Islet precursor cell (in vitro differentiated cells): ENCODE measurements at regions not wholly inside any gene's neighbourhood (a gene's known extent, or its start where the extent isn't known, plus 50 kb on each side); places are given as distances from the start of the nearest gene placed in this dataset.

Experiments used
- DNase-seq: peaks from one replicate; pipeline ENCODE4 v3.0.0-alpha.2; 2018

DNA sequence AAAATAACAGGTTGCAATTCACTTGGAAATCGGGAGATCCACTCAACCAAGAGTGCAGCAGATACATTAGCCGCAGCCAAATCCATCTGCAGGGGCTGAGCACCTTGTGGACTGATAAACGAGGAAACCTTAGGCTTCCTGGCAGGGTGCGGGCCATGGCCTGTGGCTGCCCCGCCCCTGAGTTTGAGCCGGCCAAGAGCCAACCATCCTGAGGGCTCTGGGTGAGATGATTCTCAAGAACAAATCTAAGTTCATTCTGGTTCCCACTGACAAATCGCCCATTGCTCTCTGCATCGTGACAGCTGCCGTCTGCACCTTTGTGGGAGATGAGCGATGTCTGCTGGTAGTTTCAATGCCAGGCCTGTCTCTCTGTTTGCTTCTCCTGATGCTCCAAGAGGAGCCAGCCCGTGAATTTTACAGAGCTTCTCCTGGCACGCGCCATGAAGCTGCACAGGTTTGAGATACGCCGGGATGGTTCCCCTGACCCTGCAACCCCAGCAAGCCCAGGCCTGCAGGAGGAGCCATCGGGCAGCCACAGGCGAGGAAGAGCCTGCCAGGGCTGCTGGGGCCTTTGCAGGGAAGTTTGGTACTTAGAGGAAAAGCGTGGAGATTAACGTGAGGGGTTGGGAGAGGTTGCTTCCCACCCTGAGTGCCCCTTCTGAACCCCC lies 154.0 kb downstream of the OLFM1 start:
- no peak for DNase-seq

DNA sequence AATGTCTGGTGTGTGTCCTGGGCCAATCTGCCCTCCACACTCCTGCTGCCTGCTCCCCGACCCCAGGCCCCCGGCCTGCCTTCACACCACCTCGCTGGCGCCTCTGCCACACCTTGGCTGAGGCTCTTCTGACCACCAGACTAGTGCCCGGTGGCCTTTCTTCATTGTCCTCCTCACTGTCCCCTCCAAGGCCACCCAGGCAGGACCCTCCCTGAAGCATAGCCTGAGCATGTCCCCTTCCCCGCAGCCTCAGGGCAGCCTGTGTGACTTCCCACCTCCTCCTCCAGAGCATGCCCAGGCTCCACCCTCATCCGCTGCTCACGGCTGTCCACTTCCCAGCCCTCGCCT lies 154.6 kb downstream of the OLFM1 start:
- no peak for DNase-seq

DNA sequence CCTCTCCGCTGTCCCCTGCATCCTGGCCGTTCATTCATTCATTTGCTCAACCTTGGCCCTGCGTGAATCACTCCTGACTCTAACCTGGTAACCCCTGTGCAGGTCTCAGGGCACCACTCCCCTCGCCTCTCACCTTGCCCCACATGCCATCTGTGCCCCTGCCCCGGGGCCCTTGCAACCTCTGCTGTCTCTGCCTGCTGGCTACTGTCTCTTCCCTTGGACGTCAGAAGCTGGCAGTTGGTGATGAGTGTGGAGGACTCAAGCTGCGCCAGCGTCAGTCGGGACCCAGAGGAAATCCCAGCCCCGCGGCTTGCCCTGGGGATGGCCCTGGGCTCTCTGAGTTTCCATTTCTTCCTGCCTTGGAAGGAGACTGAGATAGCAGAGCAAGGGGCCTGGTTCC lies 154.9 kb downstream of the OLFM1 start:
- no peak for DNase-seq

DNA sequence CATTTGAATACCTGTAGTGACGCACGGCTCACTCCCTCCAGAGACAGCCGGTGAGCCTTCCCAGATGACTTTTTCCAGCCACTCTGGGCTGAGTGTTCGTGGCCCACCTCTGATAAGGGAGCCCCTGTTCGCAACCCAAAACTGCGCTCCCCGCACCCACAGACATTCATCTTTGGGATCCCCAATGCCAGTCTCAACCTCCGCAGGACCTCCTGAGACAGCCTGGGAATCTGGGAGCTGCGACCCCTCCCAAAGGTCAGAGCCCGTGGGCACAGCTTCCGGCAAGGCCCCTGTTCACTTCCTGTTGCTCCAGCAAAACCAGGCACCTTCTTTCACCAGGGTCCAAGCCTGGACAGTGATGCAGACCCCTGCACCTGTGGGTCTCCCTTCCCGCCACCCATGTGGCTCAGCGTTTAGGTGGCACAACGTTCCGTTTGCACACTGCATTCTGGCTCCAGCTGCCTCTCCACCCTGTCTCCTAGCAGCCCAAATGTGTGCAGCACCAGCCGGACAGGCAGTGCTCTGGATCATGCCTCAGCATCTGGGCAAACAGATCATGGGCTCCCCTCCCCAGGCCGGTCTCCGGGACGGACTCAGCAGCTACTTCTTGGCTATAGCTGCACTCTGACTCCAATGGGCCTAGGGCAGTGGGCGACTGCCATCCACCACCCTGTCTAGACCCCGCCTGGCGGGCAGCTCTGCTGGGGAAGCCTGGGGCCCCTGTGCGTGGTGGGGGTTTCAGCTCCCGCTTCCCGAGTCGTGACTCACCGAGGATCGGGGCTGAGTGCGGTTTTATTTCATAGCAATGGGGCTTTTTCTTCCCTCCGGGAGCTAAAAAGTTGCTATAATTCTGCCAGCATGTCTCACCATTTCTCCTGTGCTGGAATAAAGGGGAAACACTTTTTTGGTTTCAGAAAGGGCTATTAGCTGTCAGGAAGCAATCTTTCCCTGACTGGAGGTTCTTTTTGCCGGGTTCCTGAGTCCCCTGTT lies 156.0 kb downstream of the OLFM1 start:
- no peak for DNase-seq

DNA sequence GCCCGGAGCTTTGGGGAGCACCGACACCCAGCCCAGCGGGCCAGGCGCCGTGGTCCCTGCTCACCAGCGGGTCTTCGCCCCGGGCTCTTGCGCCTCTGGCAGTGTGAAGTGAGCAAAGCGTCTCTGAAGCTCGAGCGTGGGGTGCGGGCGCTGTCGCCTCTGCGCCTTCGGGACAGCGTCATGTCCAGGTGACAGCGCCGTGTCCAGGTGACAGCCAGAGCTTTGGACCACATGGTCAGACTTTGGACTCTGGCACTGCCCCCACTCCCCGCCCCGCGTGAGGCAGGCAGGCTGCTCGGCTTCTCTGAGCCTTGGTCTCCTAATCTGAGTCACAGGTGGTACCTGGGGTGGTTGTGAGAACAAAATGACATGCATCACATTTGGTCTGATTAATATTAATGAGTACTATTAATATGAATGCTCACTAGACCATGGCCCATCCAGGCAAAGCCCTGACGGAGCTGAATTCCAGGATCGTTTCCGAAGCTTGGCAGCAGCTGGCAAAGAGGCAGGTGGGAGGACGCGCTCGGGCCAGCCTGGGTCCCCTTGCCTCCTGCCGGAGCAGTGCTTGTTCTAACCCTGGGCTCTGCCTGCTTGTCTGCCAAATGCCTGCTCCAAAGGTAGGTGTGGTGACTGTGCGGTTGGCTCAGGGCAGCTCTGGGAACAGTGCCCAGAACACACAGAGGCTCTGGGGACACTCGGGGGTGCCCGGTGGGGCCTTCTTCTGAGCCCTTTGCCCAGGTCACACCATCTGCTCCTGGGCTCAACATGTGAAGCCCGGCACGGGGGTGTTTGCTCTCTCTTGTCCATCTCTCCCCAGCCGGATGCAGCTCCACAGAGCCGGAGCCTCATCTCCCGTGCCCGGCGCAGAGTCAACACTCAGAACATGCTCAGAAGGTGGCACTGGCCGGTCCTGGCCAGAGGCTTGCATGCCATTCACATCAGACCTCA lies 157.1 kb downstream of the OLFM1 start:
- no peak for DNase-seq

DNA sequence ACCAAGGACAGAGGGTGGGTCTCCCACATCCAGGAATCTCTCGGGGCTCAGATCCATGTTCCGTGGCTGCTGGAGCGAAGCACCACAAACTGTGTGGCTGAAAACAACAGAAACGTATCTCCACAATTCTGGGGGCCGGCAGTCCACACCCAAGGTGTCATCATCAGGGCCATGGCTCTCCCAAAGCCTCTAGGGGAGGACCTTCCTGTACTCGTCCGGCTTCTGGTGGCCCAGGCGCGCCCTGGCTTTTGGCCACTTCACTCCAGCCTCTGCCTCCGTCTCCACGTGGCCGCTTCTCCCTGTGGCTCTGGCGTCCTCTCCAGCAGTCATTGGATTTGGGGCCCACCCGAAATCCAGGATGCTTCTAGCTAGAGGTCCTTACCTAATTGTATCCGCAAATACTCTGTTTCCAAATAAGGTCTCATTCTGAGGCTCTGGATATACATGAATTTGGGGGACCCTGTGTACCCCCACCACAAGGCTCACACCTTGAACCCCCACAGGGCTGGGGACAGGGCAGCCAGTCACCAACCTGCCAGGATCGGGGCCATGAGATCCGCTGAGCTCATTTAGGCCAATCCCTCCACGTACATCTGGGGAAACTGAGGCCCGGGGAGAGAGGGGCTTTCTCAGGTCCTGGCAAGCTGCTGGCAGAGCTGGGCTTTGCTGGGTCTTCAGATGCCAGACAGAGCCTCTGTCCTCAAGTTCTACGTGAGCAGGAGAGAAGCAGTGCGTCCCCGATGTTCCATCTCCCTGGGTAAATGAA lies 158.2 kb downstream of the OLFM1 start:
- DNase-seq = no peak

DNA sequence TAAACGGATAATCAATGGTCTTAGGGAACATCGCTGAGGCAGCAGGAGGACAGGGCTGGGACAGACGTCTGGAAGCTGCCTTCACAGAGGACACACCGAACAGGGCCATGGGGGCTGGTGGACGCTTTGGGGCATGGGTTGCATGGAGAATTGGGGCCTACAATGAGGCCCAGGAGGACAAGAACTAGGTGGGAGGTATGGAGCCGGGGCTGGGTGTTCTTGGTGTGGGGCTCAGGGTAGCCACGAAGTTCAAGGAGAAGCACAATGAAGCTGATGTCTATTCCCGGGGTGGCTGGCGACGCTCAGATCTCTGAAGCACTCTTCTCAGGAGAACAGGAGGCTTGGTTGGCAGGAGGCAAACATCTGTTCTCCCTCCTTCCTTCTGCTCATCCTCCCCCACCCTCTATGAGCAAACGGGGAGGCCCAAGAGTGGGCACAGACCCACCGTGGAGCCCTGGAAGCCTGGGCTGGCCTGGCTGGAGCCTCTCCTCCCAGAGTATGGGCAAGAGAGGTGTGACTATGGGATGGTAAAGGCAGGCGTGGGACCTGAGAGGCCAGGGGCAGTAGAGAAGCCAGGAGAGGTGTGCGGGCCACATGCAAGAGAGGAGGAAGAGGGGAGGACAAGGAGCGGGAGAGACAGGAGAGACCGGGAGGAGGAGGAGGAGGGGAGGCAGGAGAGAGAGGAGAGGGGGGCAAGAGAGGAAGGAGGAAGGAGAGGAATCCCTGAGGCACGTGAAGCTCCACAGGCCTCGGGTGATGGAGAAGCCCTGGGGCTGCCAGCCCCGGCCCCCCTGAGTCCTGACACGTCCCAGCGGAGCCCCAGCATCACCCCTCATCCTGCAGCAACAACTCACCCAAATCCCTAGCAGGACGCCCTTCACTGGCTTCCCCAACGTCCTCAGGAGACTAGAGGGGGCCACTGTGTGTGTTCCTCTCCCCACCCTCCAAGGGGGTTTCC lies 159.1 kb downstream of the OLFM1 start:
- no peak for DNase-seq

DNA sequence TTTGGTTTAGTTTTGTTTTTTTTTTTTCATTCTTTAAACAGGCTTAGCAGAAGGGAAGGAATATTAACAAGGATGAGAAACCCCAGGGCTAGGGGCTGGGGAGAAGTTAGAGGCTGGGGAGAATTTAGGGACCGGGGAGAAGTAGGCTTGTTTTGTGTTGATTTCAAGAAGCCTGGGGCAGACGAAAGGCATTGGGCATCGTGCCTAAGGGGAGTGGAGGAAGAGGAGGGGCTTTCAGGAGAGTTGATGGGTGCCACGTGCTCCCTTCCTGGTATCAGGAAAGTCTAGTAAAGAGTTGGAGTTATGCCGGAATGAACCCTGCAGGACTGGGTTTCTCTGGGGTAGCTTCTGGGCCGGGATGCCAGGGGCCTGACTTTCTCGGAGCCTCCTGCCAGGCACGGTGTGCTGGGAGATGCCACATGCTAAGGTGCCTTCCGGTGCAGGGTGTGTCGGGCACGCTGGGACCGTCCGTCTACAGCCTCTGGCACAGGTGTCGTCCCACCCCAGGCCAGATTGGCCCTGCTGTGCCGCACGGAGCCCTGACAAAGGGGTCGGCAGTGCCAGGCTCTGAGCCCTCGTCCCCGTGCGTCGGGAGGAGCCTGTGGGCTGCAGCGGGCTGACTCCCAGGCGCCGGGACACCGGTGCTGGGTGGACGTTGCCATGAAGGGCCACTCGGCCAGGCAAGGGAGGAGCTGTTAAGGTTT lies 159.9 kb downstream of the OLFM1 start:
- no peak for DNase-seq

DNA sequence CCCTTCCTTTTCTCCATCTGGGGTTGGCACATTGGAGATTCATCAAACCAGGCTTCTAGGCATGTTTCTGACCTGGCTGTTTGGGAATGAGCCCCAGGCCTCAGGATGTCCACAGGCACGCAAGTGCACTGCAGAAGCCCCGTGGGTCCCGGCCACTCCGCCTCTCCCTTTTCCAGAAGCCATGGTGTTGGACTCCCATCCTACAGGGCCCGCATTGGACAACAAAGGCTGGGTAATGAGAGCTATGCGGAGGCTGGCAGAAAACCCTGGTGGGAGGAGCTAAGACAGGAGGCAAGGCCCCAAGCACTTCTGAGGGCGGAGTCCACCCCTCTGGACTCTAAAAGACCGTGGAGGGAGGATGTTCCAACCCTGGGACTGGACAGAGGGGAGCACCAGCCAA lies 160.6 kb downstream of the OLFM1 start:
- DNase-seq = no peak

DNA sequence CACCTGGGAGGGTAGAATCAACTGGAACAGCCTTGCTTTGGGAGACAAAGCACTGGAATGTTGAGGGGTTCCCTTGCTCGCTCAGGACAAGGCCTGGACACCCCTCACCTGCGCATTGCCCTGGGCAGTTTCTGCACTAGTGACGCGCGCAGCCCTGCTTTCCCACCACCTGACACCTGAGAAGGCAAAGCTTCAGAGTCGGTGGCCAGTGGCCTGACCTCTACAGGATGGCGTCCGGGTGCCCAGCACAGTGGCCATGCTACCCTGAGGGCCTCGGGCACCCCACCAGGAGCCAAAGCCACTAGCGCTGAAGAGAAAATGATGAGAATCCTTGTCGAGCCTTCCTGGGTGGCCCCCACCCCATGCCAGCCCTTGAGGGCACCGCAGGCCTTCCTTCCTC lies 161.3 kb downstream of the OLFM1 start:
- no peak for DNase-seq

DNA sequence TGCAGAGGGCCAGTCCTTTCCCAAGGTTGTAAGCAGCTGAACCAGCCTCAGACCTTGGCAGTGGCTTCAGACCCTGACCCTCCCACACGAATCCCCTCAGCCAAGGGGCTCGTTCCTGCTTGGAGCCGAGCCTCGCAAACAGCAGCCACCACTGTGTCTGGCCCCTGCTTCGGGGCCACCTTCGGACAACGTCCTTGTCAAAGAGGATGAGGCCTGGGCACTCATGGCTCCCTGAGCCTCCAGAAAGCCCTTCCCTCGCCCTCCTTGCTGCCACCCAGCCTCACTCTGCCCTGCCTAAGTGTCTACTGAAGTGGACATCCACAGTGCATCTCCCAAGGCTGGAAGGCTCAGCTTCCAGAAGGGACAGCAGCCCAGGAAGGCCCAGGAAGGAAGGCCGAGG lies 161.7 kb downstream of the OLFM1 start:
- DNase-seq = no peak

DNA sequence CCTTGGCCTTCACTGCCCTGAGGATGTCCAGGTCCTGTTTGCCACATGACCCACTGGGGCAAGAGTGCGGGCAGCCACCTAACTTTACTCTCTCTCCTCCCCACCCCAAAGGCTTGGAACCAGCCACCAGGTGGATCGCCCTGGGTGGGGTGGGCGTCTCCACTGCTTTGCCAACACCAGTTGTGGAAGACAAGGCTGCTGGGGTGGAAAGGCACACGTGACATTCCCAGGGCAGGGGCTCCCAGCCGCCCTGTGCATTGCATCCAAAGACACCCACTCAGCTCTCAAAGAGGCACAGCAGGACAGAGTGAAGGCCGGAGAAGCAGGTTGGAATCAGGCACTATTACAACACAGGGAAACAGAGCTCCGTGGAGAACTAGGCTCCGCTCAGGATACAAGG lies 162.2 kb downstream of the OLFM1 start:
- no peak for DNase-seq

DNA sequence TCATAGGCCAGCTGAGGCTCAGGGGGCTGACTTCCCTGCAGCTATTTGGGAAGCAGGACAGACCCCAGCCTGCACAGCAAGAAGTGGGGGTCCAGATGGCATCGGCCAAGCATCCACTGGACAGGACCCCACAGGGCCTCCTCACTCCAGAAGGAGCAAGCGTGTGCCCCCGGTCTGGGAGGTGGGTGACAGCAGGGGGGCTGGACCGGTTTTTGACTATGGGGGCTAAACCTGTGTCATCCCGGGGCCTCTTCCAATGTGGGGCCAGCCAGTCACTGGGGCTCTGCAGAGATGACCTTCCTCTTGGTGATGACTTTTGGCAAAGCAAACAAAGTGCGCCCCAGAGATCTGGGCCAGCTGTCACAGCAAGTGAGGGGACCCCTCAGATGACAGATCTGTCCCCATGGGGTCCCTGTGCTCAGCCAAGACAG lies 163.9 kb downstream of the OLFM1 start:
- DNase-seq = no peak

DNA sequence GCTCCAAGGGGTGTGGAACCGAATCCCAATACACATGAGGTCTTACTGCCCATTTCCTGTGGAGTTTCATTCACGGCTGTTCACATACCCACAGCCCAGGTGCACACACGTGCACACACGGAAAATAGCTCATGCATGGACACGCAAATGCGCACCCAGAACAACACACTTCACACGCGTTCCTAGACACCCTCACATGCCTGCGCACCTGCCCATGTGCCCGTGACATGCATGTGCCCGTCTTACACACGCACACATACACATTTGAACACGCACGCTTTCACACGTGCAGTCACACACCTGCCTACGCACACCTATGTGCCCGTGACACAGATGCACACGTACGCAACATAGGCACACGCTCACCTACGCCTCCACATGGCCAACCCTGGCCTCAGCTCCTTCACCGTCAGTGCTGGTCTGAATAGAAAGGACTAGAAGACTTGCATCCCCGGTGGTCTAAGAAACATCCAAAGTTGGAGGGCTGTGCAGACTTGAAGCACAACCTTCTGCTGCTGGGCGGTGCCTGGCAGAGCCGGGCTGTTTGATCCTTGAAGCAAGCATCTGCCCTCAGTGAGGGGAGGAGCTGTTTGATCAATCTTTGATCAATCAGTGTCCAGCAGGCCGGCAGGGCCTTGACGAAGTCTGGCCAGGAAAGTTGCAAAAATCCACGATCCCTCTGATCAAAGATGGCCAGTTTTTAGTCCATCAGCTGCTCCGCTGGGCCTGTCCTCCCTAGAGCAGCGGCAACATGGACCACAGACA lies 164.7 kb downstream of the OLFM1 start:
- DNase-seq = no peak

DNA sequence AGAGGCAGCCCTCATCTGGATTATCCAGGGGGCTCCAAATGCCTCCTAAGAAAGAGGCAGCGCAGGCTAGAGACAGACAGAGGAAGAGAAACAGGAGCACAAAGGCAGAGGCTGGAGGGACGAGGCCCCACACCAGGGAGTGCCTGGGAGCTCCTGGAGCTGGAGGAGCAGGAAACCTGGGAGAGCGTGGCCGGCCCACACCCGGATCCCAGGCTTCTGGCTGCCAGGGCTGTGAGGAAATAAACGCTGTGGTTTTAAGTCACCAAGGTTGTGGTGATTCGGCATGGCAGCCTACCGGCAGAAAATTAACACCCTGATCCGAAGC lies 165.5 kb downstream of the OLFM1 start:
- no peak for DNase-seq

DNA sequence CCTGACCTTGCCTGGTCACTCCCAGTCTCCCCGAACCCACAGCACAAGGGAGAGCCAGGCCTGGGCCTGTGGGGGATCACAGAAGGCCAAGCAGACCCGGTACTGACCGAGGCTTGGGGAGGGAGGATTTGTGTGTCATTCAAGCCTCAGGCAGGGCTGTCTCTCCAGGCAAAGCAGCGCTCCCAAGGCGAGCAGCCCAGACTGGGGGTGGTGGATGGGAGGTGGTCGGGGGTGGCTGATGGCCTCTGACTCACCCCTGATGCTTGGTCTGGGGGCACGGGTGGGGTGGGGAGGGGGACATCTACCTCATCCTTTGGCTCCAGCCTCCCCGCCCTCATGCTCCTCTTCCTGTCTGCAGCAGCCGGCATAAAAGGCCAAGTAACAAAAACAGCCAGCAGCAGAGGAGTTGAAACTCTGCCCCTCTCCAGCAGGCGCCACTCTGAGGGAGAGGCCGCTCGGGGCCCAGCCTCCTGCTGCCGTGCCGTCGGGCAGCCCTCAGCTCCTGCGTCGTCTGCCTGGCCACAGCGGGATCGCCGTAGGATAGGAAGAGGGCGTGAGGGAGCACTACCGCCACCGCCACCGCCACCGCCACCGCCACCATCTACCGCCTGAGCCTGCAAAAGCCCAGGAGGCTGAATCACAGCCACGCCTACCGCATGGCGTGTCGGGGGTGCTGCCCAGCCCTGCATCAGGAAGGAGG lies 166.0 kb downstream of the OLFM1 start:
- peak; percentile 83 for DNase-seq

DNA sequence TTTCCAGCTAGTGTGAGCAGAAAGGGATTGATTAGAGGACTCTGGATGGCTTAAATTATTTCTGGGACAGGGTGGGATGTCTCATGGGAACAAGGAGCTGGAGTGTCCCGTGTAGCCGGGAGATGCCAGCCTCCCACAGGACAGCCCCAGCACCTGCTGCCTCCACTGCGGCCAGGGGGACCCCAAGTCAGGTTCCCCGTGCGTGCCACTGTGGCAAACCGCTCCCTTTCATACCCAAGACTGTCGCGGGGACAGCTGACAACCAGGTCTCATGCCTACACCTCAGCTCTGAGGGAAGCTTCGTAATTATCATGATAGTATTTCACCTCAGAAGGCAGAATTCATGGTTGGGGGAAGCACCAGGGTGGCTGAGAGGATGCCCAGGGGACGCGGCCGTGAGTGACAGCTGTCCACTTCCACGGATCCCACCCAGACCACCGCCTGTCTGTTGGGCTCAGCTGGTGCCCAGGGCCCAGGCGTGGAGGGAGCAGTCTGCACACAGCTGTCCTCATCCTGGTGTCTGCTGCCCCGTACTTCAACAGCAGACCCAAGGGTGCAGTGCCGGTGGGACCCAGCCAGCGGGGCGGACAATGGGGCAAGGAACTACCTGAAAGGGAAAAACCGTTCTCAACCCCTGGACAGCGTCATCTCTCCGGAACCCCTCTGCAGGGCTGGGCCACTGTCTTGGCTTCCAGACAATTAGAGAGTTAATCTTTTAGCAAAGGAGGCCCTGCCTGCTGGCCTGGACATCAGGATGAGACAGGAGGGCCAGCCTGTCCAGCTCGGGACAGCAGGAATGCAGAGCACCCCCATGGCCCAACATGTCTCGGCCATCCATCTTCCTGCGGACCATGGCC lies 166.9 kb downstream of the OLFM1 start:
- DNase-seq = no peak
